Sigmoid colon (tissue), 4 donors: ENCODE measurements at regions not wholly inside any gene's neighbourhood (a gene's known extent, or its start where the extent isn't known, plus 50 kb on each side); places are given as distances from the start of the nearest gene placed in this dataset.

ENCODE experiments used
- EP300 ChIP-seq, 4 donors: sonication (generic); formaldehyde crosslinking; IDR thresholded peaks; one replicate each; pipeline ENCODE4 v1.6.1; 2017; ENCODE audit warnings: antibody characterized with exemption in 4 of 4
- POLR2A ChIP-seq, 2 donors: fragments of 450-650 bp; IDR thresholded peaks; one replicate each; pipeline ENCODE4 v1.6.1; 2016; ENCODE audit warnings: antibody characterized with exemption in 2 of 2, mild to moderate bottlenecking in 2 of 2, moderate library complexity in 2 of 2
- TF ChIP-seq, protein P1 (sequence below), 4 experiments: fragments of 450-650 bp in 3 of 4; fragments of 200-600 bp in 1 of 4; IDR thresholded peaks; one replicate each; pipeline ENCODE4 v1.5.1; 2016 to 2019; ENCODE audit warnings: antibody characterized with exemption in 4 of 4, mild to moderate bottlenecking in 3 of 4, moderate library complexity in 2 of 4

GRCh38 chr7:70907259-70908247 lies 224.4 kb upstream of the GALNT17 start:
- TF ChIP-seq, protein P1, sequence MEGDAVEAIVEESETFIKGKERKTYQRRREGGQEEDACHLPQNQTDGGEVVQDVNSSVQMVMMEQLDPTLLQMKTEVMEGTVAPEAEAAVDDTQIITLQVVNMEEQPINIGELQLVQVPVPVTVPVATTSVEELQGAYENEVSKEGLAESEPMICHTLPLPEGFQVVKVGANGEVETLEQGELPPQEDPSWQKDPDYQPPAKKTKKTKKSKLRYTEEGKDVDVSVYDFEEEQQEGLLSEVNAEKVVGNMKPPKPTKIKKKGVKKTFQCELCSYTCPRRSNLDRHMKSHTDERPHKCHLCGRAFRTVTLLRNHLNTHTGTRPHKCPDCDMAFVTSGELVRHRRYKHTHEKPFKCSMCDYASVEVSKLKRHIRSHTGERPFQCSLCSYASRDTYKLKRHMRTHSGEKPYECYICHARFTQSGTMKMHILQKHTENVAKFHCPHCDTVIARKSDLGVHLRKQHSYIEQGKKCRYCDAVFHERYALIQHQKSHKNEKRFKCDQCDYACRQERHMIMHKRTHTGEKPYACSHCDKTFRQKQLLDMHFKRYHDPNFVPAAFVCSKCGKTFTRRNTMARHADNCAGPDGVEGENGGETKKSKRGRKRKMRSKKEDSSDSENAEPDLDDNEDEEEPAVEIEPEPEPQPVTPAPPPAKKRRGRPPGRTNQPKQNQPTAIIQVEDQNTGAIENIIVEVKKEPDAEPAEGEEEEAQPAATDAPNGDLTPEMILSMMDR (IDR thresholded peaks at IDR 0.05): no peak
- TF ChIP-seq POLR2A (IDR thresholded peaks at IDR 0.05) (no peak), EP300 (IDR thresholded peaks at IDR 0.05) (no peak)
